ENCODE measurements at regions not wholly inside any gene's neighbourhood (a gene's known extent, or its start where the extent isn't known, plus 50 kb on each side); places are given as distances from the start of the nearest gene placed in this dataset.

DNA sequence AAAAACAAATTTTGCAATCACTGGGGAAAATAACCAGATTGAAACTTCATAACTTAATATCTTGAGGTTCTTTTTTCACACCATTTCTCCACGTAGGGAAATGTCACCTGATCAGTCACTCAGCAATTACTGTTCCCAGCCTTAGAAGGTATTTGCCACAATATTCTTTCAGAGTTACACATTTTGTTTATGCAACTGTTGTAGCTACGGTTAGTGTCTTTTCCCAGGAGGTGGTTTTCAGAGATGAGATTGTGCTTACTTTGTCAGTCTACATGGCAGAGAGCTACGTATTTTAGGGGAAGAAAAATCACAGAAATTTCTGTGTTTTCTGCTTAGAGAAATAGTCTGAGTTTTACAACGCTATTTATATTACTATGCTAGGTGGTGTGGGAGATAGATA lies 792.8 kb upstream of the B3GALT2 start:
- no peaks in the 10 kb centered on the region for H3K9me3 ChIP-seq
- ChIA-PET CTCF (no interaction called here), POLR2A (no interaction called here)
- no peak for ATAC-seq
- no peak overlapping the region for H3K4me3 ChIP-seq
- no peak overlapping the region for H3K4me2 ChIP-seq
- FAIRE-seq, result no peak
- TF ChIP-seq BHLHE40 (IDR thresholded peaks at IDR 0.05; ENCODE audit: low read depth, low read length) (no peak), NFE2L2 (conservative IDR thresholded peaks at IDR 0.05; ENCODE audit: low read length) (no peak), E2F6 (IDR thresholded peaks at IDR 0.05; ENCODE audit: borderline replicate concordance, low read depth) (no peak), ZNF302 (CRISPR knock-in tag; IDR thresholded peaks at IDR 0.05) (no peak), SMC3 (IDR thresholded peaks at IDR 0.05) (no peak)
- no peaks in the 10 kb centered on the region for H3K4me1 ChIP-seq
- DNase-seq (ENCODE audit: low read depth in 1 of 2, low spot score in 1 of 2), result no peak
- no peak overlapping the region for H3K27ac ChIP-seq
- WGBS (ENCODE audit: missing lambda C conversion rate), result 73% methylated on average over 4 of the region's 4 CpGs

DNA sequence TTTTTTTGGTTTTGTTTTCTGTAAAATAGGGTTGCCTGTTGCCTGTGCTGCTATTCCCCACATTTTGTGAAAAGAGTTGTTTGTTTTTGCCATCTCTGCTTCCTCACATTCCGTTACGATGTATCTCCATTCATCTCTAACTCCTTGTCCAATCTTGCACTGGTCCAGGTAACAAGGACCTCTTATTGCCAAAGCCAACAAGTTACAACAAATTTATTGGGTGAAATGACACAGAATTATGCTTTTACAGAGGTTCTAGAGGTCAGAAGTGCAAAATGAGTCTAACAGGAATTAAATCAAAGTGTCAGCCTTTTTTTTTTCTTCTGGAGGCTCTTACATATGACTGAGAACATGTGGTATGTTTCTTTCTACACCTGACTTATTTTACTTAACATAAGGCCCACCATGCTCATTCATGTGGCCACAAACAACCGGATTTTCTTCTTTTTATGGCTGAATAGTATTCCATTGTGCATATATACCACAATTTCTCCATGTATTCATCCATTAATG lies 787.9 kb upstream of the B3GALT2 start:
- CTCF ChIA-PET, result interaction anchor here (0.5 kb wide), 1 partner anchor 68 kb away, joined by 3 read pairs; no protein-coding TSS in a partner anchor
- WGBS (ENCODE audit: missing lambda C conversion rate), result 65% methylated on average over 3 of the region's 3 CpGs

DNA sequence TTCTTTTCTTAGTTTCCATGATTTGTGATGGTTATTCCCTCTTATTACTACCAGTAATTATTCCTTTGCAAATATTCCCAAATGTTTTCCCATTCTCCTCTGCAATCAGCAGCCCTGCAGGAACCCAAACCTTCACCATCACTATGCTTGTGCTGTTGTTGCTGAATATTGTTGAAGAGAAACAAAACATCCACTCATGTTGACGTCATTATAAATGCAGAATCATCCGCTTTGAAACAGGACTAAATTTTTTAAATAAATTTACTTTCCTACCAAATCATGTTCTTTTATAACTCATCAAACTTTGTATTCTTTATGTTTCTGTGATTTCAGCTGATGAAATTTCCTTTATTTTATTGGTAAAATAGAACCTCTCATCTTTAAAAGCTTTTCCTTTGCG lies 787.0 kb upstream of the B3GALT2 start:
- 89% methylated on average over 3 of the region's 3 CpGs for WGBS (ENCODE audit: missing lambda C conversion rate)
- Histone ChIP-seq H3K4me3 (no peak overlapping the region), H3K4me2 (no peak overlapping the region), H3K27ac (no peak overlapping the region), H3K9me3 (no peaks in the 10 kb centered on the region), H3K4me1 (peaks cover 16% of the 10 kb centered on the region)
- ATAC-seq (no peak), FAIRE-seq (no peak), DNase-seq (ENCODE audit: low read depth in 1 of 2, low spot score in 1 of 2) (no peak)
- ChIA-PET POLR2A (no interaction called here), CTCF (no interaction called here)
- TF ChIP-seq TFCP2L1 (CRISPR knock-in tag; IDR thresholded peaks at IDR 0.05) (no peak), CHD4 (IDR thresholded peaks at IDR 0.05; ENCODE audit: borderline replicate concordance) (no peak), HOXA7 (CRISPR knock-in tag; IDR thresholded peaks at IDR 0.05) (no peak), FOSL2 (IDR thresholded peaks at IDR 0.05) (no peak), FOSL2 (CRISPR knock-in tag; IDR thresholded peaks at IDR 0.05) (no peak), JUN (IDR thresholded peaks at IDR 0.05) (no peak), POLR2AphosphoS2 (conservative IDR thresholded peaks at IDR 0.05; ENCODE audit: low read length) (no peak), FOSB (CRISPR knock-in tag; IDR thresholded peaks at IDR 0.05) (no peak), BHLHE40 (IDR thresholded peaks at IDR 0.05; ENCODE audit: low read depth, low read length) (no peak), HES2 (IDR thresholded peaks at IDR 0.05) (no peak), E2F6 (IDR thresholded peaks at IDR 0.05; ENCODE audit: borderline replicate concordance, low read depth) (no peak), CEBPB (IDR thresholded peaks at IDR 0.05) (no peak), FOXS1 (CRISPR knock-in tag; IDR thresholded peaks at IDR 0.05) (no peak), CBX8 (IDR thresholded peaks at IDR 0.05) (no peak)
- TF ChIP-seq, protein P1, sequence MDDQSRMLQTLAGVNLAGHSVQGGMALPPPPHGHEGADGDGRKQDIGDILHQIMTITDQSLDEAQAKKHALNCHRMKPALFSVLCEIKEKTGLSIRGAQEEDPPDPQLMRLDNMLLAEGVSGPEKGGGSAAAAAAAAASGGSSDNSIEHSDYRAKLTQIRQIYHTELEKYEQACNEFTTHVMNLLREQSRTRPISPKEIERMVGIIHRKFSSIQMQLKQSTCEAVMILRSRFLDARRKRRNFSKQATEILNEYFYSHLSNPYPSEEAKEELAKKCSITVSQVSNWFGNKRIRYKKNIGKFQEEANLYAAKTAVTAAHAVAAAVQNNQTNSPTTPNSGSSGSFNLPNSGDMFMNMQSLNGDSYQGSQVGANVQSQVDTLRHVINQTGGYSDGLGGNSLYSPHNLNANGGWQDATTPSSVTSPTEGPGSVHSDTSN (IDR thresholded peaks at IDR 0.05), result no peak

More for the DNA sequence above, 787.9 kb upstream of the B3GALT2 start:
- peaks cover 16% of the 10 kb centered on the region for H3K4me1 ChIP-seq
- H3K9me3 ChIP-seq, result no peaks in the 10 kb centered on the region
- H3K27ac ChIP-seq, result no peak overlapping the region
- TF ChIP-seq HES2 (IDR thresholded peaks at IDR 0.05) (no peak), MAZ (IDR thresholded peaks at IDR 0.05; ENCODE audit: borderline replicate concordance, low read depth, low read length) (no peak), MAFK (IDR thresholded peaks at IDR 0.05; ENCODE audit: partially characterized antibody) (peak; percentile 75), CTCF (IDR thresholded peaks at IDR 0.05) (no peak), ZC3H11A (IDR thresholded peaks at IDR 0.05) (no peak)
- H3K4me3 ChIP-seq, result no peak overlapping the region
- no peak for DNase-seq (ENCODE audit: low read depth in 1 of 2, low spot score in 1 of 2)
- no peak overlapping the region for H3K4me2 ChIP-seq
- FAIRE-seq, result no peak
- ATAC-seq, result no peak
- POLR2A ChIA-PET, result no interaction called here

All from A549 (cell line).